Superior temporal gyrus (tissue), 1 donor: ENCODE measurements at regions not wholly inside any gene's neighbourhood (a gene's known extent, or its start where the extent isn't known, plus 50 kb on each side); places are given as distances from the start of the nearest gene placed in this dataset.
"Not testable (repeated sequence)": the region's sequence is repeated elsewhere in the genome, so short reads cannot be mapped to it uniquely, and the experiment has no call there.

Experiments used
- DNase-seq: peaks from one replicate; pipeline ENCODE4 v3.0.0-alpha.2; 2016; ENCODE audit errors: extremely low spot score

DNA sequence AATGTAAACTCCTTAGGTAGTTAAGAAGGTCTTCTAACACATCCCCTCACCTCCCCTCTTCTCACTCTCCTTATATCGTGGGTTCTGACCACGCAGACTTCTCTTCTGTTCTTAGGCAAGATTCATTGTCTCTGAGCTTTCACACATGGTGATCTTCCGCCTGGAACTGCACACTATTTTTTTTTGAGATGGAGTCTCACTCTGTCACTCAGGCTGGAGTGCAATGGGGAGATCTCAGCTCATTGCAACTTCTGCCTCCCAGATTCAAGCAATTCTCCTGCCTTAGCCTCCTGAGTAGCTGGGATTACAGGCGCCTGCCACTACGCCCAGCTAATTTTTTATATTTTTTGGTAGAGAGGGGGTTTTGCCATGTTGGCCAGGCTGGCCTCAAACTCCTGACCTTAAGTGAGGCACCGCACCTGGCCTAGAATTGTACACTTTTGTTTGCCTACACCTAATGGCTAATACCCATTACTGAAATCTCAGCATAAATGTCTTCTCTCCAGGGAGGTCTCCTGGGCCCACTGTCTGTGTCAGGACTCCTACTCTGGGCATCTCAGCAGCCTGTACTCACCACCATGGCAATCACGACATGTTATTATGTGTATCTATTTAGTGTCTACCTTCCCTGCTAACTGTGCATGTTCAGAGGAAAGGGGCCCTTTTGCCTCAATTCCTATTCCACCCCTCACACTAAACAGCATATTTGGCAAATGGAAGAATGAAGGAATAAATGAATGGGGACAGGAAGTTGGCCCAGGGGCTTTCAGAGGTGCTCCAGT, 646.3 kb upstream of the DPP6 start:
- no peak for DNase-seq

- DNase-seq = no peak
Measured at GRCh38 chr7:153406486-153406872, 645.7 kb upstream of the DPP6 start.

DNA sequence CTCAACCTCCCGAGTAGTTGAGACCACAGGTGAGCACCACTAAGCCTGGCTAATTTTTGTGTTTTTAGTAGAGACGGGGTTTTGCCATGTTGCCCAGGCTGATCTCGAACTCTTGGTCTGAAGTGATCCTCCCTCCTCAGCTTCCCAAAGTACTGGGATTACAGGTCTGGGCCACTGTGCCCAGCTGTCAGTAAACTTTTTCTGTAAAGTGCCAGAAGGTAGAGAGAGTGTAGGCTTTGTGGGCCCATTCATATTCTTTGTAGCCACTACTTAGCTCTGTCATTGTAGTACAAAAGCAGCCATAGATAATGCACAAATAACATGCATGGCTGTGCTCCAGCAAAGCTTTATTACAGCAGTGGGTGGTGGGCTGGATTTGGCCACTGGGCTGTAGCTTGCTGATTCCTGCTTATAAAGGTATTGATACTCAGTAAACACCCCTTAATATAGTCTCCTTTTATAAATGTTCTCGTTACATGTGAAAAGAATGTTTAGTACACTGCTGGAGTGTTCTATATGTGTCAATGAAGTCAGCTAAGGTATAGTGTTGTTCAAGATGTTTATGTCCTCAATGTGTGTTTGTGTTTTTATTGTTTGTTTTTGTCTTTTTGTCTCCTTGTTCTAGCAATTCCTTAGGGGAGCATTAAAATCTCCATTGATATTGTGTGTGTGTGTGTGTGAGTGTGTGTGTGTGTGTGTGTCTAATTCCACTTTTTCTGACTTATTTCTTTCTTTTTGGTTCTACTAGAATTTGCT, 644.7 kb upstream of the DPP6 start:
- no peak for DNase-seq

- DNase-seq = no peak
Measured at GRCh38 chr7:153408360-153409335, 643.5 kb upstream of the DPP6 start.

GRCh38 chr7:153409567-153410342, 642.4 kb upstream of the DPP6 start:
- not testable (repeated sequence) for DNase-seq

- not testable (repeated sequence) for DNase-seq
Measured at GRCh38 chr7:153410997-153411642, 641.1 kb upstream of the DPP6 start.

DNA sequence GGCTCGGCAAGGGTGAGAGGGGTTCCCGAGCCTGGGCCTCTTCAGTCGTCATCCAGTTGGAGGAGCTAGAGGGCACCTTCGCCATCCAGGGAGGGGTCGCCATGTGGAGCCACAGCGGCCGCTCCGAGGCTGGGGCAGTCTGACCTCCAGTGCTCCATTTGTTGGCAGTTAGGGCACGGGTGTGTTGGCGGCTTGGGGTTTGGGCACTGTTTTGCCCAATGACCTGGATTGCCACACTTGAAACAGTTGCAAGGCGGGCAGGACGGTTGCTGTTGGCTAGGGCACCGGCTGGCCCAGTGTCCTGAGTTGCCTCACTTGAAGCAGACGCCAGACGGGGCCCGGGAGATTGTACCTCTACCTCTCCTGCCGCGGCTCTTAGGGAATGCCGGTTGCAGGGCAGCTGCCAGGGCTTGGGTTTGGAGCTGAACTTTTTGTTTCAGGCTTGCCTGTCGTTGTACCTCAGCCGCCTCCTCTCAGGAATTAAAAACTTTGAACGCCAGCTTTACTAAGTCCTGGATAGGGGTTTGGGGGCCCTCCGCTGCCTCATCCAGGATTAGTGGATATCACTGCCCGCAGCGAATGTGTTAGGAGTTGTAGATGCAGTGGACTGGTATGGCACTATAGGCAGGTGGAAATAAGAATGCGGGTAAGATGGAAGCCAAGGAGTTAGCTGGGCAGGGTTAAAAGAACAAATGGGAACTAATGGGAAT, 639.9 kb upstream of the DPP6 start:
- DNase-seq = not testable (repeated sequence)

DNA sequence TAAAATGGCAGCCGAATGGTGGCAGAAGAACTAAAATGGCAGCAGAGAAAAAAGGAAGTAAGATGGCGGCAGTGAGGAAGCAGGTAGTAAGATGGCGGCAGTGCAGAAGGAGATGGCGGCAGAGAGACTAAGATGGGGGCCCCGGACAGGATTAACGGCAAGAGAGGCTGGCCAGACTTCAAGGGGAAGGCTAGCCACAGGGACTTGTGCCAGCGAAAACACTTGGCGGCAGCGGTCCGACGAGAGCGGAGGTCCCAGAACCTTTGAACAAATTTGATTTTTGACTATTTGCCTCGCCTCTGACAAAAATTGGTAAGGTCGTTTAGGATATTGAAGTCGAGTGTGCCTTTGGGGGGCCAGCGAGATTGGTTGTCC, 639.4 kb upstream of the DPP6 start:
- not testable (repeated sequence) for DNase-seq

- DNase-seq = no peak
Measured at GRCh38 chr7:153413199-153413539, 639.0 kb upstream of the DPP6 start.

DNA sequence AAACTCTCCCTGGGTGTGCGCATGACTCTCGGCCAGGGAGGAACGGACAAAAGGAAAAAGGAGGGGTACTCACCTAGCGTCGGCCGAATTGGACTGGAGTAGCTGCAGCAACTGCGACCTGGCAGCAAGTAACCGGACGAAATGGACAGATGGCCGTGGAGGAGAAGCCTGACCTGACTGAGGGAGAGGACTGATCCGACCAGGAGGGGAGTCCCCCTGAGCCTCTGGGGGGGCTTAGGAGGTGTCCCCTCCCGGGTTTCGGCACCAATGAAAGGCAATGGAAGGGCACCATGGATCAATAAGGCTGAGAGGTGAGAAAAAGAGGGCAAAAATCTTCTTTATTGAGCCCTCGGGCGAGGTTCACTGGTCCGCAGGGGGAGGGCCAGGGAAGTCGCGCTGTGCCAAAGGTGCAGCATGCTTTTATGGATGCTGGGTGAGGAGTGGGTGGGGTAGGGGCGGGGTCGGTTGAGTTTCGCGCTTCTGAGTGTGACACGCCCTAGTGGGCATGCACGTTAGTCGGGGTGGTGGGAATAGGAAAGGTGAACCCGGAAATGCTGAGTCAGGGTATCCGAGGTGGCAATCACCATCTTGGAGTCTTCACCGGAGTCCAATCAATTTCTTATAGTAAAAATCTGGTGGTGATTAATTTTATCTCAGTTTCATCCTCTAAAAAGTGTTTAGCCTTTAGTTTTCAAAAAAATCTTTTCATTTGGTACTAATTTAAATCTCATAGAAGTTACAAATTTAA, 638.5 kb upstream of the DPP6 start:
- no peak for DNase-seq

- DNase-seq = no peak
Measured at GRCh38 chr7:153414288-153414629, 637.9 kb upstream of the DPP6 start.

DNA sequence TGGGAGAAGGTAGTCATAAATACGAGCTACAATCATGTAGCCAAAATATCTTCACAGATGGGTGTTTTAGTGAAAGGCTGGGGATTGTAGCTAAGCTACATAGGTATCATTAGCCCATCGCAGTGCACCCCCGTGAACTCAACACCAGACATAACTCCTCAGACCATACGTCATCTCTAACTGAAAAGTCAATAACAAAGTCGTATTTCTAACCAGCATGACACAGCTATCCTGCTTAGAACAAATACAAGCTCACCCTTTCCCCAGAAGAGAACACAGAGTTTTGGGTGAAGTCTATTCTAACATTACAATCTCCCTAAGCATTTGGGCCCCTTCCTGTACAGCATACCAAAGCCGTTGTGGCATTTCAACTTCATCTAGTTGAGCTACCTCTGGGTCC, 636.6 kb upstream of the DPP6 start:
- no peak for DNase-seq

- DNase-seq = no peak
Measured at GRCh38 chr7:153422291-153423209, 629.6 kb upstream of the DPP6 start.

GRCh38 chr7:153423210-153423590, 629.0 kb upstream of the DPP6 start:
- no peak for DNase-seq

- DNase-seq = no peak
Measured at GRCh38 chr7:153430931-153431330, 621.3 kb upstream of the DPP6 start.

DNA sequence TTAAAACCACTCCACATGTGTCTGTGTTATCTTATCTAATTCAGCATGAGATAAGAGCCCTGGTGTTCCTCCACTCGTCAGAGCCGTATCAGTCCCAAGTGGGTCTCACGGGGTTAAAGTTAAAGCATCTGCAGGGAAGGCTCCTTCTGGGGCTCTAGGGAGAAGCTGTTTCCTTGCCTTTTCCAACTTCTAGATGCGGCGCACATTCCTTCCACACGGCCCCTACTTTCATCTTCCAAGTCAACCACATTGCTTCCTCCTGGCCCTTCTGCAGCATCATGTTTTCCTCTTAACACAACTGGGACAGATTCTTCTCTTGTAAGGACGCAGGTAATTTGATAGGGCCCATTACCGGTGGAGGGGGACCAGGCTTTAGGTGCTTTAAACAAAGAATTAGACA, 620.1 kb upstream of the DPP6 start:
- no peak for DNase-seq

DNA sequence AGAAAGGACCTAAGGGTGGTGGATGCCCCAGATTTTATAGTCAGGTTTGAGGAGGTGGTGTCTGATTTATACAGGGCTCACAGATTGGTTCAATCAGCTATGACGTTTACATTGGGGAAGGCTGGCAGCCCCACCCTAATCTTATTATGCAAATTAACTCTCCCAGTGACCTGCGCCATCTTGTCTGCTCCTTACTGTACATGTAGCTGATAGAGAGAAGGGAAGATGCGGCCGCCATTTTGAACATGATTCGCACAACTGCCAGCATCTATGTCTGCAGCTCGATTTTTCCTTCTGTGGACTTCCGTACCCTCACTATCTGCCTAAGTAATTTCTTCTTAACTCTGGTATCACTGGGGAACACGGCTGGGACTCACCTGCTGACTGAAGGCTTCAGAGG, 619.0 kb upstream of the DPP6 start:
- DNase-seq = no peak

GRCh38 chr7:153440715-153441114, 611.5 kb upstream of the DPP6 start:
- DNase-seq = no peak
